NT2/D1 (cell line): ENCODE measurements at regions not wholly inside any gene's neighbourhood (a gene's known extent, or its start where the extent isn't known, plus 50 kb on each side); places are given as distances from the start of the nearest gene placed in this dataset.

Source experiments
- DNase-seq: peaks from one replicate; pipeline ENCODE4 v3.0.0-alpha.2; 2011; ENCODE audit warnings: low read depth, low spot score
- H3K27me3 ChIP-seq: 2 replicates; pipeline ENCODE4 v1.6.0; 2011; ENCODE audit warnings: mild to moderate bottlenecking; ENCODE audit not compliant: insufficient read length, insufficient read depth
- H3K36me3 ChIP-seq: 2 replicates; pipeline ENCODE4 v1.6.1; 2011; ENCODE audit warnings: mild to moderate bottlenecking, low read length, mixed read lengths; ENCODE audit not compliant: insufficient read depth, insufficient read length
- H3K4me1 ChIP-seq: 2 replicates; pipeline ENCODE4 v1.5.1; 2011; ENCODE audit not compliant: insufficient read depth, insufficient read length
- H3K4me3 ChIP-seq: 2 replicates; pipeline ENCODE4 v1.5.1; 2011; ENCODE audit warnings: low read depth; ENCODE audit not compliant: insufficient read length
- H3K9ac ChIP-seq: 2 replicates; pipeline ENCODE4 v1.6.0; 2011; ENCODE audit warnings: low read depth; ENCODE audit not compliant: insufficient read length
- H3K9me3 ChIP-seq: 2 replicates; pipeline ENCODE4 v1.5.1; 2011; ENCODE audit warnings: mild to moderate bottlenecking, low read length; ENCODE audit not compliant: insufficient read depth
- SUZ12 ChIP-seq: IDR thresholded peaks from 2 replicates; pipeline ENCODE4 v1.6.1; 2011; ENCODE audit not compliant: insufficient read length, insufficient read depth; ENCODE audit errors: extremely low read depth
- YY1 ChIP-seq: IDR thresholded peaks from 2 replicates; pipeline ENCODE4 v1.6.1; 2011; ENCODE audit not compliant: insufficient read length, insufficient read depth
- ZNF274 ChIP-seq: IDR thresholded peaks from 2 replicates; pipeline ENCODE4 v1.6.1; 2011; ENCODE audit warnings: mild to moderate bottlenecking, low read depth, low read length

DNA sequence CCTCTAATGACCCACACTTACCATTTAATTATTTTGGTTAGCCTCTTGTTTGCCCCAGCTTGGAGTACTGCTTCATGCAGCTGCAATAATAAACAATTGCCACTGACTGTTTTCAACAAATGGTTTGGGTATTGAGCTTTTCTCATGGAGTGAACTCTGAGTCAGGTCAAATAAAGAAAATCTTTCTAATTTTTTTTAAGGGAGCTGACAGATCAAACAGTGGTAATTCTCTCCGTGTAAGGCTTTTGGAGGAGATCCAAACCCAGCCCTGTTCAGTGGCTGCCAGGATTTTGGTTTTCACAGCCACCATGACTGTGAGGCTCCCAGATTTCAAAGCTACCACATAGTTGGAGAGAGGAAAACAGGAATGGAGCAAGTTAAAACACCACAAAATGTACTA lies 110.7 kb upstream of the EFNA5 start:
- H3K27me3 ChIP-seq: no peaks in the 10 kb centered on the region
- H3K4me1 ChIP-seq: no peaks in the 10 kb centered on the region
- H3K4me3 ChIP-seq: no peak overlapping the region
- no peak overlapping the region for H3K9ac ChIP-seq
- no peak for DNase-seq
- no peak for TF ChIP-seq ZNF274
- peaks cover 9% of the 10 kb centered on the region; the same call in 1 of the 2 replicates for H3K9me3 ChIP-seq
- H3K36me3 ChIP-seq: no peaks in the 10 kb centered on the region

- no peak overlapping the region for H3K9ac ChIP-seq
- no peaks in the 10 kb centered on the region for H3K4me1 ChIP-seq
- H3K9me3 ChIP-seq: peaks cover 9% of the 10 kb centered on the region; the same call in 1 of the 2 replicates
- H3K4me3 ChIP-seq: no peak overlapping the region
- TF ChIP-seq SUZ12: no peak
- no peak for TF ChIP-seq ZNF274
- TF ChIP-seq YY1: no peak
- H3K36me3 ChIP-seq: no peaks in the 10 kb centered on the region
- no peak for DNase-seq
- H3K27me3 ChIP-seq: no peaks in the 10 kb centered on the region
These were observed 108.7 kb upstream of the EFNA5 start for GRCh38 chr5:107779437-107779836.

DNA sequence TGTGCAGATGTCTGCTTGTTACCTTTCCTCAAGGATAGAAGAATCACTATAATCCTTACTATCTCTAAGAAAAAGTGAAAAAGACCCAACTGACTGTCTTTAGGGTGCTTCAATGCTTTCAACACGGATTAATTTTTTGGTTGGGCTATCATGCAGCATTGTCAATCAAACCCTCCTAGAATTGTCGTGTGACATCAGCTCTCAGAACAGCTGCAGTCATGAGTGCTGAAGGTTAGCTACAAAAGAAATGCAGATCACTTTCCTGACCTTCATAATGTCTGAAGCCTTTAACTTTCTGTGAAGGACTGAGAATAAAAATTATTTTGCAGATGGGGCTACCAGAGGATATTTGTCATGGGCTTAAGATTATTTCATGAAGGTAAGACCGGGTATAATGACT lies 107.9 kb upstream of the EFNA5 start:
- Histone ChIP-seq H3K4me1 (no peaks in the 10 kb centered on the region), H3K27me3 (no peaks in the 10 kb centered on the region), H3K36me3 (no peaks in the 10 kb centered on the region), H3K9ac (no peak overlapping the region), H3K4me3 (no peak overlapping the region), H3K9me3 (peaks cover 9% of the 10 kb centered on the region; the same call in 1 of the 2 replicates)
- no peak for TF ChIP-seq SUZ12
- no peak for TF ChIP-seq YY1
- TF ChIP-seq ZNF274: no peak
- DNase-seq: no peak

DNA sequence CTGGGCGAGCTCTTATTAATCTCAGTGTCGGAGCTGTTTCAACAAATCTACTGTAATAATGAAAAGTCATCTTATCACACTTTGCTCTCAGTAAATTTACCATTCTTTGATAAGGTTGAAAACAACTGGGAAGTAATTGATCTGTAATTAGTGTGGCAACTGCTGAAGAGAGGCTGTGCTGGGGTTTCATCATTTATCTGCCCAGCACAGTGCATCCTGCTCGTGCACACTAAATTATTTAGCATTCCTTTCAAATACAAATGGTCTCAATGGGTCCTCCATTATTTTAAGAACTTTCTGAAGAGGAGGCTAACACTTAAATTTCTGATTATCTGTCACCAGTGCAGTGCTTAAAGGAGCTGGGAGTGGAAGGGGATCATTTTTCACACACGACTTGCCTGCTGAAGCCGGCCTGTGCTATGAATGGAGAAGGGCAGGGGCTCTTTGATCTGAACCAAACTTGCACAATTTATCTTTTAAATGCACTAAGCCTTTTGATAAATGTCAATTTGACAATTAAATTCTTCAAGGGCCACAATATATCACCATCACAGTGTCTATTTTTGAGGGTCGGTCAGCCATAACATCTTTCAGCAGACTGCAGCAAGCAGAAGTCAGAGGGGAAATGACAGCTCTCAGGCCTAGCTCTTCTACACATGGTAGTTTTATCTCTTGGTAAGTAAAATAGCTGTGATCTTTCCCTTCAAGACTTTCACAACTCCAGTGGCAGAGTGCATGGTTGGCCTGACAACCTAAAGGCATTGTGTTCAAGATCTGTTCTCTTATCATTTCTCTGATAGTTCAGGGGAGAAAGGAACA lies 106.4 kb upstream of the EFNA5 start:
- DNase-seq: no peak
- no peak overlapping the region for H3K4me3 ChIP-seq
- TF ChIP-seq SUZ12: no peak
- no peak for TF ChIP-seq YY1
- TF ChIP-seq ZNF274: no peak
- H3K36me3 ChIP-seq: no peaks in the 10 kb centered on the region
- H3K4me1 ChIP-seq: no peaks in the 10 kb centered on the region
- H3K27me3 ChIP-seq: no peaks in the 10 kb centered on the region
- no peak overlapping the region for H3K9ac ChIP-seq
- peaks cover 9% of the 10 kb centered on the region; the same call in 1 of the 2 replicates for H3K9me3 ChIP-seq

DNA sequence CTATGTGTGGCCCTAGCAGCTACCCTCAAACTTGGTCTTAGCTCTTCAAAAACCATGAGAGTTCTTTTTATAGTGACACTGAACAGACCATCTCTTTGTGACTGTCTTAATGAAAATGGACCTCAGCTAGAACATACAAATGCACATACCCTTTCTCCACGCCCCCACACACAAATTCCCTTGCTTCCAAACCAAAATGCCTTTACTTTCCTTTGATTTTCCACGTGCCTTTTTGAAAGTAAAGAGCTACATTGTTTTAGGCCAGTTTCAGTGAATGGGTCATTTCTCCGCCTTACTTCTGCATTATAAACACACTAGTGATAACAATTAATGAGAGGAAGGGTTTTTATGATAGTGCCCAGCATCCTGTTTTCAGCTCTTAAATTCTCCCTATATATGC lies 105.8 kb upstream of the EFNA5 start:
- Histone ChIP-seq H3K4me3 (no peak overlapping the region), H3K4me1 (no peaks in the 10 kb centered on the region)
- TF ChIP-seq SUZ12 (no peak), ZNF274 (no peak), YY1 (no peak)

DNA sequence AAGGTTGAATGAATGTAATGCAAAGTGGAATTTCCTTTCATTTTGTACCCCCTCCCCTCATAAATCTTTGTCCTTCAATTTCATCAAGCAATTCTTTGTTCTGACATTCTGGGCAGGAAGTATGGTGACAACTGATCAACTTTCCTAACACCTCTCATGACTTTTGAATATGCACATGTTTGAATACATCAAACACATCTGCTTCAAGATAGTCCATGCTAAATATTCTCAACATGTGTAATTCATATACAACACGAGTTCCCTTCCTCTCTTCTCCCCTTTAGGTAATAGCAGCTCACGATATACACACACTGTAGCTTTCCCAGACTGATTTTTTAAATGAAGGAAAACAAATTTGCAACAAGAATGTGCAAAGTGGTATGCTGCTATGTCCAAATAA lies 103.6 kb upstream of the EFNA5 start:
- DNase-seq: no peak

More for the DNA sequence above, 105.8 kb upstream of the EFNA5 start:
- Histone ChIP-seq H3K27me3 (no peaks in the 10 kb centered on the region), H3K9me3 (peaks cover 6% of the 10 kb centered on the region; the same call in 1 of the 2 replicates), H3K36me3 (no peaks in the 10 kb centered on the region), H3K9ac (no peak overlapping the region)
- no peak for DNase-seq

DNA sequence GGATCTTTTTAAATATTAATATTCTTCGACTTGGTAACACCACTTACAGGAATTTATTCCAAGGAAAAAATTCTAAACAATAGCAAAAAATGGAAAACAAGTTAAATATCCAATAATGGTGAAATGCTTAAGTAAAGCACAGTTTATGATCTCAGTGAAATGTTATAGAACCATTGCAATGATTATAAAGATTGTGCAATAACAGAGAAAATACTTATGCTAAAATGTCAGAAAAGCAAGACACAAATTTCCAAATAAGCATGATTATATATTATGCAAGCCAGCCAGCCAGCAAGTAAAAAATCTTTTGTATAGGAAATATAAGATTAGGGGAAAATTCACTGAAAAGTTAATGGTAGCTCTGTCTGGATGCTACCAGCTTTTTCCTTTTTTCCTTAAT lies 102.7 kb upstream of the EFNA5 start:
- TF ChIP-seq ZNF274: no peak
- TF ChIP-seq YY1: no peak
- no peak for TF ChIP-seq SUZ12
- no peaks in the 10 kb centered on the region for H3K36me3 ChIP-seq
- no peak overlapping the region for H3K9ac ChIP-seq
- H3K9me3 ChIP-seq: no peaks in the 10 kb centered on the region
- H3K4me1 ChIP-seq: no peaks in the 10 kb centered on the region
- H3K4me3 ChIP-seq: no peak overlapping the region
- H3K27me3 ChIP-seq: no peaks in the 10 kb centered on the region
- DNase-seq: no peak

More for the DNA sequence above, 103.6 kb upstream of the EFNA5 start:
- Histone ChIP-seq H3K9ac (no peak overlapping the region), H3K9me3 (no peaks in the 10 kb centered on the region), H3K4me3 (no peak overlapping the region), H3K27me3 (no peaks in the 10 kb centered on the region), H3K4me1 (no peaks in the 10 kb centered on the region), H3K36me3 (no peaks in the 10 kb centered on the region)
- TF ChIP-seq ZNF274 (no peak), YY1 (no peak), SUZ12 (no peak)

- no peaks in the 10 kb centered on the region for H3K9me3 ChIP-seq
- no peaks in the 10 kb centered on the region for H3K36me3 ChIP-seq
- no peak overlapping the region for H3K4me3 ChIP-seq
- no peaks in the 10 kb centered on the region for H3K27me3 ChIP-seq
- no peak for TF ChIP-seq YY1
- no peak for TF ChIP-seq ZNF274
- no peak for TF ChIP-seq SUZ12
- peak; percentile 3 for DNase-seq
- H3K4me1 ChIP-seq: no peaks in the 10 kb centered on the region
- no peak overlapping the region for H3K9ac ChIP-seq
These were observed 101.9 kb upstream of the EFNA5 start for GRCh38 chr5:107772418-107773310.
